GM23338 (cell line): ENCODE measurements at regions not wholly inside any gene's neighbourhood (a gene's known extent, or its start where the extent isn't known, plus 50 kb on each side); places are given as distances from the start of the nearest gene placed in this dataset.

Experiments
- ATAC-seq: fragments of 200-7000 bp; cut with Tn5 transposase; 3 replicates; pipeline ENCODE4 v1.9.1; 2020
- DNase-seq: peaks from one replicate; pipeline ENCODE4 v3.0.0-alpha.2; 2015; ENCODE audit warnings: low spot score
- H2AFZ ChIP-seq: fragments of 200-600 bp; sonication (generic); 2 replicates; pipeline ENCODE4 v1.8.0; 2016; ENCODE audit warnings: antibody characterized with exemption, mild to moderate bottlenecking, moderate library complexity
- H3F3A ChIP-seq: fragments of 200-600 bp; sonication (generic); replicated peaks from 2 replicates; pipeline ENCODE4 v1.8.0; 2017; ENCODE audit warnings: antibody characterized with exemption, mixed run types, low read depth
- H3K27ac ChIP-seq: fragments of 200-600 bp; sonication (generic); 2 replicates; pipeline ENCODE4 v1.6.1; 2016; ENCODE audit warnings: low read depth
- H3K27me3 ChIP-seq: fragments of 200-600 bp; sonication (generic); 2 replicates; pipeline ENCODE4 v1.8.0; 2016; ENCODE audit warnings: mild to moderate bottlenecking, mixed run types, moderate library complexity; ENCODE audit not compliant: insufficient read depth
- H3K36me3 ChIP-seq: fragments of 200-600 bp; sonication (generic); 2 replicates; pipeline ENCODE4 v1.8.0; 2016; ENCODE audit warnings: mild to moderate bottlenecking; ENCODE audit not compliant: insufficient read depth
- H3K4me1 ChIP-seq: fragments of 200-600 bp; sonication (generic); 2 replicates; pipeline ENCODE4 v1.8.0; 2016; ENCODE audit warnings: mild to moderate bottlenecking, moderate library complexity; ENCODE audit not compliant: insufficient read depth
- H3K4me2 ChIP-seq: fragments of 200-600 bp; sonication (generic); 2 replicates; pipeline ENCODE4 v1.7.1; 2017; ENCODE audit warnings: mixed run types
- H3K4me3 ChIP-seq: fragments of 200-600 bp; sonication (generic); 2 replicates; pipeline ENCODE4 v1.6.1; 2016; ENCODE audit warnings: mixed run types
- H3K79me2 ChIP-seq: fragments of 200-600 bp; sonication (generic); replicated peaks from 2 replicates; pipeline ENCODE4 v1.8.0; 2017; ENCODE audit warnings: mild to moderate bottlenecking; ENCODE audit not compliant: insufficient read depth
- H3K9me2 ChIP-seq: fragments of 200-600 bp; sonication (generic); 2 replicates; pipeline ENCODE4 v1.8.0; 2017; ENCODE audit not compliant: insufficient read depth
- H4K20me1 ChIP-seq: fragments of 200-600 bp; sonication (generic); replicated peaks from 2 replicates; pipeline ENCODE4 v1.8.0; 2017; ENCODE audit warnings: mild to moderate bottlenecking; ENCODE audit not compliant: insufficient read depth
- H3K27ac Mint-ChIP-seq: 2 replicates; pipeline ENCODE4 v1.8.0; 2020; ENCODE audit warnings: inconsistent platforms, mild to moderate bottlenecking, moderate library complexity, mixed read lengths
- H3K27me3 Mint-ChIP-seq: 3 replicates; pipeline ENCODE4 v1.8.0; 2022; ENCODE audit warnings: low read depth, mild to moderate bottlenecking, moderate library complexity, mixed read lengths, inconsistent platforms; ENCODE audit not compliant: insufficient read depth, poor library complexity
- H3K36me3 Mint-ChIP-seq: 3 replicates; pipeline ENCODE4 v1.8.0; 2021; ENCODE audit warnings: low read depth, mild to moderate bottlenecking, inconsistent platforms, moderate library complexity, mixed read lengths
- H3K4me1 Mint-ChIP-seq: 3 replicates; pipeline ENCODE4 v1.8.0; 2020; ENCODE audit warnings: mild to moderate bottlenecking, inconsistent platforms, mixed read lengths
- H3K4me3 Mint-ChIP-seq: 3 replicates; pipeline ENCODE4 v1.8.0; 2021; ENCODE audit warnings: moderate library complexity, mild to moderate bottlenecking, inconsistent platforms, mixed read lengths
- H3K9me3 Mint-ChIP-seq: 3 replicates; pipeline ENCODE4 v1.8.0; 2020; ENCODE audit warnings: moderate library complexity, mild to moderate bottlenecking, inconsistent platforms, mixed read lengths
- CREB1 ChIP-seq: fragments of 250-450 bp; sonication (Bioruptor Pico); IDR thresholded peaks from 2 replicates; pipeline ENCODE4 v1.5.0; 2020; ENCODE audit warnings: low read depth, mild to moderate bottlenecking, moderate library complexity
- EZH2 ChIP-seq: fragments of 200-600 bp; sonication (generic); IDR thresholded peaks from one replicate; pipeline ENCODE4 v1.8.0; 2017; ENCODE audit warnings: antibody characterized with exemption, mild to moderate bottlenecking, low read depth; ENCODE audit not compliant: unreplicated experiment
- JUNB ChIP-seq: IDR thresholded peaks from one replicate; pipeline ENCODE4 v1.6.1; 2016; ENCODE audit warnings: antibody characterized with exemption; ENCODE audit not compliant: unreplicated experiment
- ZNF331 ChIP-seq: fragments of 250-450 bp; sonication (Bioruptor Pico); IDR thresholded peaks from 2 replicates; pipeline ENCODE4 v1.5.0; 2020; ENCODE audit warnings: low read depth, mild to moderate bottlenecking, moderate library complexity
- TF ChIP-seq, protein P1 (sequence below): IDR thresholded peaks from 2 replicates; pipeline ENCODE4 v1.6.1; 2016; ENCODE audit warnings: antibody characterized with exemption
- TF ChIP-seq, protein P2 (sequence below): fragments of 250-450 bp; sonication (Bioruptor Pico); IDR thresholded peaks from 2 replicates; pipeline ENCODE4 v1.5.0; 2020; ENCODE audit warnings: mild to moderate bottlenecking, moderate library complexity

DNA sequence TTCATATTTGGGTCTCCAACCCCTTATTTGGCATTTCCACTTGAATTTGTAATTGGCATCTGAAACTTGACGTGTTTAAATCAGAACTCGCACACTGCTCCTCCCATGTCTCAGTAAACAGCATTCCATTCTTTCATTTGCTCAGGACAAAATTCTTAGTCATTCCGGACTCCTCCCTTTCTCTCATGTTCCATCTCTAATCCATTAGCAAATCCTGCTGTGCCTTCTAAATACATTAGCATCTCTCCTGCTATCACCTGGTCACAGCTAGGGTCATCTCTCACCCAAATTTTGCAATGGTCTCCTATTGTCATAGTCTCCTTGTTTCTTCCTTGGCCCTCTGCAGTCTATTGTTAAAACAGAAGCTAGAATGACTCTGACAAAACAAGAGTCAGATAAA, 119.9 kb upstream of the CADPS start:
- Mint-ChIP-seq H3K36me3 (peaks cover 4% of the 10 kb centered on the region; the same call in 1 of the 3 replicates), H3K9me3 (no peaks in the 10 kb centered on the region), H3K27ac (peak overlapping the region; percentile 67), H3K4me1 (peaks cover 30% of the 10 kb centered on the region), H3K4me3 (no peak overlapping the region), H3K27me3 (no peaks in the 10 kb centered on the region)
- H2AFZ ChIP-seq = no peak overlapping the region
- ATAC-seq (peak; percentile 84), DNase-seq (peak; percentile 41)
- no peak overlapping the region for H3K27ac ChIP-seq
- H3K4me1 ChIP-seq = peaks cover 10% of the 10 kb centered on the region
- no peaks in the 10 kb centered on the region; the same call in 1 of the 2 replicates for H3K9me2 ChIP-seq
- H3K27me3 ChIP-seq = no peaks in the 10 kb centered on the region
- TF ChIP-seq, protein P1, sequence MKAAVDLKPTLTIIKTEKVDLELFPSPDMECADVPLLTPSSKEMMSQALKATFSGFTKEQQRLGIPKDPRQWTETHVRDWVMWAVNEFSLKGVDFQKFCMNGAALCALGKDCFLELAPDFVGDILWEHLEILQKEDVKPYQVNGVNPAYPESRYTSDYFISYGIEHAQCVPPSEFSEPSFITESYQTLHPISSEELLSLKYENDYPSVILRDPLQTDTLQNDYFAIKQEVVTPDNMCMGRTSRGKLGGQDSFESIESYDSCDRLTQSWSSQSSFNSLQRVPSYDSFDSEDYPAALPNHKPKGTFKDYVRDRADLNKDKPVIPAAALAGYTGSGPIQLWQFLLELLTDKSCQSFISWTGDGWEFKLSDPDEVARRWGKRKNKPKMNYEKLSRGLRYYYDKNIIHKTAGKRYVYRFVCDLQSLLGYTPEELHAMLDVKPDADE = no peak
- TF ChIP-seq, protein P2, sequence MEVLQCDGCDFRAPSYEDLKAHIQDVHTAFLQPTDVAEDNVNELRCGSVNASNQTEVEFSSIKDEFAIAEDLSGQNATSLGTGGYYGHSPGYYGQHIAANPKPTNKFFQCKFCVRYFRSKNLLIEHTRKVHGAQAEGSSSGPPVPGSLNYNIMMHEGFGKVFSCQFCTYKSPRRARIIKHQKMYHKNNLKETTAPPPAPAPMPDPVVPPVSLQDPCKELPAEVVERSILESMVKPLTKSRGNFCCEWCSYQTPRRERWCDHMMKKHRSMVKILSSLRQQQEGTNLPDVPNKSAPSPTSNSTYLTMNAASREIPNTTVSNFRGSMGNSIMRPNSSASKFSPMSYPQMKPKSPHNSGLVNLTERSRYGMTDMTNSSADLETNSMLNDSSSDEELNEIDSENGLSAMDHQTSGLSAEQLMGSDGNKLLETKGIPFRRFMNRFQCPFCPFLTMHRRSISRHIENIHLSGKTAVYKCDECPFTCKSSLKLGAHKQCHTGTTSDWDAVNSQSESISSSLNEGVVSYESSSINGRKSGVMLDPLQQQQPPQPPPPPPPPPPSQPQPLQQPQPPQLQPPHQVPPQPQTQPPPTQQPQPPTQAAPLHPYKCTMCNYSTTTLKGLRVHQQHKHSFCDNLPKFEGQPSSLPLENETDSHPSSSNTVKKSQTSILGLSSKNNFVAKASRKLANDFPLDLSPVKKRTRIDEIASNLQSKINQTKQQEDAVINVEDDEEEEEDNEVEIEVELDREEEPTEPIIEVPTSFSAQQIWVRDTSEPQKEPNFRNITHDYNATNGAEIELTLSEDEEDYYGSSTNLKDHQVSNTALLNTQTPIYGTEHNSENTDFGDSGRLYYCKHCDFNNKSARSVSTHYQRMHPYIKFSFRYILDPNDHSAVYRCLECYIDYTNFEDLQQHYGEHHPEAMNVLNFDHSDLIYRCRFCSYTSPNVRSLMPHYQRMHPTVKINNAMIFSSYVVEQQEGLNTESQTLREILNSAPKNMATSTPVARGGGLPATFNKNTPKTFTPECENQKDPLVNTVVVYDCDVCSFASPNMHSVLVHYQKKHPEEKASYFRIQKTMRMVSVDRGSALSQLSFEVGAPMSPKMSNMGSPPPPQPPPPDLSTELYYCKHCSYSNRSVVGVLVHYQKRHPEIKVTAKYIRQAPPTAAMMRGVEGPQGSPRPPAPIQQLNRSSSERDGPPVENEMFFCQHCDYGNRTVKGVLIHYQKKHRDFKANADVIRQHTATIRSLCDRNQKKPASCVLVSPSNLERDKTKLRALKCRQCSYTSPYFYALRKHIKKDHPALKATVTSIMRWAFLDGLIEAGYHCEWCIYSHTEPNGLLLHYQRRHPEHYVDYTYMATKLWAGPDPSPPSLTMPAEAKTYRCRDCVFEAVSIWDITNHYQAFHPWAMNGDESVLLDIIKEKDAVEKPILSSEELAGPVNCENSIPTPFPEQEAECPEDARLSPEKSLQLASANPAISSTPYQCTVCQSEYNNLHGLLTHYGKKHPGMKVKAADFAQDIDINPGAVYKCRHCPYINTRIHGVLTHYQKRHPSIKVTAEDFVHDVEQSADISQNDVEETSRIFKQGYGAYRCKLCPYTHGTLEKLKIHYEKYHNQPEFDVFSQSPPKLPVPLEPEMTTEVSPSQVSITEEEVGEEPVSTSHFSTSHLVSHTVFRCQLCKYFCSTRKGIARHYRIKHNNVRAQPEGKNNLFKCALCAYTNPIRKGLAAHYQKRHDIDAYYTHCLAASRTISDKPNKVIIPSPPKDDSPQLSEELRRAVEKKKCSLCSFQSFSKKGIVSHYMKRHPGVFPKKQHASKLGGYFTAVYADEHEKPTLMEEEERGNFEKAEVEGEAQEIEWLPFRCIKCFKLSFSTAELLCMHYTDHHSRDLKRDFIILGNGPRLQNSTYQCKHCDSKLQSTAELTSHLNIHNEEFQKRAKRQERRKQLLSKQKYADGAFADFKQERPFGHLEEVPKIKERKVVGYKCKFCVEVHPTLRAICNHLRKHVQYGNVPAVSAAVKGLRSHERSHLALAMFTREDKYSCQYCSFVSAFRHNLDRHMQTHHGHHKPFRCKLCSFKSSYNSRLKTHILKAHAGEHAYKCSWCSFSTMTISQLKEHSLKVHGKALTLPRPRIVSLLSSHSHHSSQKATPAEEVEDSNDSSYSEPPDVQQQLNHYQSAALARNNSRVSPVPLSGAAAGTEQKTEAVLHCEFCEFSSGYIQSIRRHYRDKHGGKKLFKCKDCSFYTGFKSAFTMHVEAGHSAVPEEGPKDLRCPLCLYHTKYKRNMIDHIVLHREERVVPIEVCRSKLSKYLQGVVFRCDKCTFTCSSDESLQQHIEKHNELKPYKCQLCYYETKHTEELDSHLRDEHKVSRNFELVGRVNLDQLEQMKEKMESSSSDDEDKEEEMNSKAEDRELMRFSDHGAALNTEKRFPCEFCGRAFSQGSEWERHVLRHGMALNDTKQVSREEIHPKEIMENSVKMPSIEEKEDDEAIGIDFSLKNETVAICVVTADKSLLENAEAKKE = 0 out of 2 replicates have a peak, but pooled peaks have one; percentile 27
- H3F3A ChIP-seq = no peaks in the 10 kb centered on the region
- no peaks in the 10 kb centered on the region for H3K36me3 ChIP-seq
- no peak overlapping the region for H3K4me2 ChIP-seq
- H3K79me2 ChIP-seq = no peaks in the 10 kb centered on the region
- no peaks in the 10 kb centered on the region for H4K20me1 ChIP-seq
- H3K4me3 ChIP-seq = no peak overlapping the region

DNA sequence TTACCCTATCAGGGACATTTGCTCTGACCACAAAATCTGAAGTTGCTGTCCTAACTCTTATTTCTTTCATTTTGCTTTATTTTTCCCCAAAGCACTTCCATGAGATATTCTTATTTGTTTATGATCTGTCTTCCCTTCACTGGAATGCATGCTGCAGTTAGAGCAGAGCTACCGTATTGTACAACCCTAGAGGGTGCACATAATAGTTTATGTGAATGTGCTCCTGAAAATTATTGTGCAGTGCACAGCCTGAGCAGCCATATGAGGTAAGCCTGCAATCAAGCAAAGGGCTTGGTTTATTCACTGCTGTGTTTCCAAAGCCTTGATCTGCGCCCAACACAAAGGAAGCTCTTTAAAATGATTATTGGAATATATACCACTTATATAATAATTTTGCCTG, 120.3 kb upstream of the CADPS start:
- peaks cover 4% of the 10 kb centered on the region; the same call in 1 of the 3 replicates for H3K36me3 Mint-ChIP-seq
- H3K4me2 ChIP-seq = no peak overlapping the region
- TF ChIP-seq, protein P1 = no peak
- no peak for TF ChIP-seq ZNF331 (CRISPR knock-in tag)
- TF ChIP-seq CREB1 (CRISPR knock-in tag) = no peak
- no peak for TF ChIP-seq EZH2
- TF ChIP-seq JUNB = no peak

More for the DNA sequence above, 120.3 kb upstream of the CADPS start:
- no peak overlapping the region for H3K4me3 Mint-ChIP-seq
- ATAC-seq (no peak), DNase-seq (no peak)
- H3K4me1 ChIP-seq = peaks cover 10% of the 10 kb centered on the region
- no peak overlapping the region for H3K4me3 ChIP-seq
- H3K79me2 ChIP-seq = no peaks in the 10 kb centered on the region
- no peaks in the 10 kb centered on the region for H3K9me3 Mint-ChIP-seq
- H3K4me1 Mint-ChIP-seq = peaks cover 26% of the 10 kb centered on the region
- no peaks in the 10 kb centered on the region for H3K27me3 Mint-ChIP-seq
- H3K9me2 ChIP-seq = no peaks in the 10 kb centered on the region; the same call in 1 of the 2 replicates
- no peak overlapping the region for H2AFZ ChIP-seq
- H3K27ac ChIP-seq = no peak overlapping the region
- H4K20me1 ChIP-seq = no peaks in the 10 kb centered on the region
- H3F3A ChIP-seq = no peaks in the 10 kb centered on the region
- peak overlapping the region; percentile 67 for H3K27ac Mint-ChIP-seq
- H3K36me3 ChIP-seq = no peaks in the 10 kb centered on the region
- H3K27me3 ChIP-seq = no peaks in the 10 kb centered on the region
